IPS-20b (cell line): ENCODE measurements at regions not wholly inside any gene's neighbourhood (a gene's known extent, or its start where the extent isn't known, plus 50 kb on each side); places are given as distances from the start of the nearest gene placed in this dataset.

Experiments used
- H3K27ac ChIP-seq: one replicate; pipeline ENCODE4 v1.5.1; 2013; ENCODE audit warnings: low read length
- H3K27me3 ChIP-seq: 2 replicates; pipeline ENCODE4 v1.6.1; 2013; ENCODE audit warnings: mild to moderate bottlenecking, low read length, inconsistent platforms; ENCODE audit not compliant: insufficient read depth
- H3K36me3 ChIP-seq: 2 replicates; pipeline ENCODE4 v1.6.1; 2013; ENCODE audit warnings: low read depth, mild to moderate bottlenecking, inconsistent platforms, low read length, moderate library complexity; ENCODE audit not compliant: insufficient read depth
- H3K4me1 ChIP-seq: 2 replicates; pipeline ENCODE4 v1.6.1; 2013; ENCODE audit warnings: mild to moderate bottlenecking, control low read depth, inconsistent platforms, low read length, moderate library complexity; ENCODE audit not compliant: insufficient read depth
- H3K4me3 ChIP-seq: 2 replicates; pipeline ENCODE4 v1.5.1; 2013; ENCODE audit warnings: mild to moderate bottlenecking, low read length, inconsistent platforms
- H3K9ac ChIP-seq: 2 replicates; pipeline ENCODE4 v1.6.1; 2013; ENCODE audit warnings: low read depth, mild to moderate bottlenecking, inconsistent platforms, low read length, moderate library complexity
- H3K9me3 ChIP-seq: 2 replicates; pipeline ENCODE4 v1.6.1; 2013; ENCODE audit warnings: mild to moderate bottlenecking, low read depth, low read length, inconsistent platforms; ENCODE audit not compliant: insufficient read depth

GRCh38 chr10:2949221-2949947, 118.0 kb upstream of the PFKP start:
- no peak overlapping the region for H3K27ac ChIP-seq
- H3K9ac ChIP-seq = no peak overlapping the region
- H3K4me1 ChIP-seq = no peaks in the 10 kb centered on the region
- H3K9me3 ChIP-seq = no peaks in the 10 kb centered on the region
- no peaks in the 10 kb centered on the region for H3K36me3 ChIP-seq
- no peaks in the 10 kb centered on the region for H3K27me3 ChIP-seq
- no peak overlapping the region for H3K4me3 ChIP-seq

- H3K9ac ChIP-seq = no peak overlapping the region
- H3K27ac ChIP-seq = no peak overlapping the region
- H3K4me1 ChIP-seq = no peaks in the 10 kb centered on the region
- H3K36me3 ChIP-seq = no peaks in the 10 kb centered on the region
- no peaks in the 10 kb centered on the region for H3K27me3 ChIP-seq
- no peak overlapping the region for H3K4me3 ChIP-seq
- no peaks in the 10 kb centered on the region for H3K9me3 ChIP-seq
These were observed 119.1 kb upstream of the PFKP start for GRCh38 chr10:2948127-2948854.

- no peaks in the 10 kb centered on the region for H3K36me3 ChIP-seq
- H3K9ac ChIP-seq = no peak overlapping the region
- no peaks in the 10 kb centered on the region for H3K27me3 ChIP-seq
- H3K4me3 ChIP-seq = no peak overlapping the region
- H3K9me3 ChIP-seq = no peaks in the 10 kb centered on the region
- no peak overlapping the region for H3K27ac ChIP-seq
- no peaks in the 10 kb centered on the region for H3K4me1 ChIP-seq
These were observed 122.6 kb upstream of the PFKP start for GRCh38 chr10:2944788-2945187.

GRCh38 chr10:2943932-2944614, 123.3 kb upstream of the PFKP start:
- no peaks in the 10 kb centered on the region for H3K36me3 ChIP-seq
- H3K27ac ChIP-seq = no peak overlapping the region
- no peak overlapping the region for H3K4me3 ChIP-seq
- H3K4me1 ChIP-seq = no peaks in the 10 kb centered on the region
- H3K9ac ChIP-seq = no peak overlapping the region
- no peaks in the 10 kb centered on the region for H3K9me3 ChIP-seq
- H3K27me3 ChIP-seq = no peaks in the 10 kb centered on the region

GRCh38 chr10:2942938-2943337, 124.4 kb upstream of the PFKP start:
- Histone ChIP-seq H3K9ac (no peak overlapping the region), H3K27ac (no peak overlapping the region), H3K27me3 (no peaks in the 10 kb centered on the region), H3K9me3 (no peaks in the 10 kb centered on the region), H3K4me3 (no peak overlapping the region), H3K4me1 (no peaks in the 10 kb centered on the region), H3K36me3 (no peaks in the 10 kb centered on the region)

- Histone ChIP-seq H3K27ac (no peak overlapping the region), H3K36me3 (no peaks in the 10 kb centered on the region), H3K27me3 (no peaks in the 10 kb centered on the region), H3K4me1 (peaks cover 1% of the 10 kb centered on the region; the same call in 1 of the 2 replicates), H3K4me3 (no peak overlapping the region), H3K9me3 (no peaks in the 10 kb centered on the region), H3K9ac (no peak overlapping the region)
These were observed 128.5 kb upstream of the PFKP start for GRCh38 chr10:2938869-2939268.

GRCh38 chr10:2936816-2937215, 130.5 kb upstream of the PFKP start:
- no peaks in the 10 kb centered on the region for H3K9me3 ChIP-seq
- no peak overlapping the region for H3K9ac ChIP-seq
- no peak overlapping the region for H3K4me3 ChIP-seq
- no peaks in the 10 kb centered on the region for H3K27me3 ChIP-seq
- peaks cover 5% of the 10 kb centered on the region; the same call in 1 of the 2 replicates for H3K4me1 ChIP-seq
- H3K36me3 ChIP-seq = no peaks in the 10 kb centered on the region
- H3K27ac ChIP-seq = no peak overlapping the region

- no peaks in the 10 kb centered on the region for H3K9me3 ChIP-seq
- no peak overlapping the region for H3K4me3 ChIP-seq
- H3K4me1 ChIP-seq = peaks cover 5% of the 10 kb centered on the region; the same call in 1 of the 2 replicates
- H3K27ac ChIP-seq = no peak overlapping the region
- H3K27me3 ChIP-seq = no peaks in the 10 kb centered on the region
- H3K9ac ChIP-seq = no peak overlapping the region
- no peaks in the 10 kb centered on the region for H3K36me3 ChIP-seq
These were observed 131.5 kb upstream of the PFKP start for GRCh38 chr10:2935647-2936386.

GRCh38 chr10:2933924-2934323, 133.4 kb upstream of the PFKP start:
- H3K27me3 ChIP-seq = no peaks in the 10 kb centered on the region
- H3K27ac ChIP-seq = no peak overlapping the region
- H3K4me1 ChIP-seq = peaks cover 15% of the 10 kb centered on the region
- no peaks in the 10 kb centered on the region for H3K9me3 ChIP-seq
- no peak overlapping the region for H3K9ac ChIP-seq
- H3K36me3 ChIP-seq = no peaks in the 10 kb centered on the region
- H3K4me3 ChIP-seq = no peak overlapping the region

GRCh38 chr10:2933519-2933918, 133.8 kb upstream of the PFKP start:
- no peaks in the 10 kb centered on the region for H3K36me3 ChIP-seq
- H3K9me3 ChIP-seq = no peaks in the 10 kb centered on the region
- no peak overlapping the region for H3K27ac ChIP-seq
- H3K27me3 ChIP-seq = no peaks in the 10 kb centered on the region
- no peak overlapping the region for H3K4me3 ChIP-seq
- peaks cover 19% of the 10 kb centered on the region for H3K4me1 ChIP-seq
- H3K9ac ChIP-seq = no peak overlapping the region

- Histone ChIP-seq H3K27me3 (no peaks in the 10 kb centered on the region), H3K4me3 (no peak overlapping the region), H3K27ac (no peak overlapping the region), H3K9me3 (no peaks in the 10 kb centered on the region), H3K36me3 (no peaks in the 10 kb centered on the region), H3K9ac (no peak overlapping the region), H3K4me1 (peaks cover 21% of the 10 kb centered on the region)
These were observed 134.3 kb upstream of the PFKP start for GRCh38 chr10:2933071-2933470.
